GM12878 (cell line): ENCODE measurements at regions not wholly inside any gene's neighbourhood (a gene's known extent, or its start where the extent isn't known, plus 50 kb on each side); places are given as distances from the start of the nearest gene placed in this dataset.

Experiments used
- ATAC-seq: fragments of 200-7000 bp; cut with Tn5 transposase; 3 replicates; pipeline ENCODE4 v1.9.1; 2020; ENCODE audit warnings: mild to moderate bottlenecking, moderate library complexity
- BruUV-seq: library from RNA; stranded (reverse); fragments of 400-500 nt; replicated peaks from 2 replicates; lab custom pipeline; 2021; lab: Mats Ljungman, UMichigan
- CTCF ChIA-PET: fragments of 300-600 bp; sonication (Branson Sonifier 250); formaldehyde crosslinking; extraction: SDS; loops from one replicate; lab custom pipeline; 2021; ENCODE audit warnings: inconsistent platforms; lab: Yijun Ruan, JAX
- POLR2A ChIA-PET: fragments of 350-600 bp; formaldehyde crosslinking; extraction: SDS; loops from one replicate; lab custom pipeline; 2021; ENCODE audit warnings: inconsistent platforms; lab: Charles Lee
- RAD21 ChIA-PET: fragments of 300-600 bp; sonication (Branson Sonifier 250); formaldehyde crosslinking; loops from one replicate; lab custom pipeline; 2023; ENCODE audit warnings: antibody characterized with exemption; ENCODE audit not compliant: unreplicated experiment; lab: Charles Lee
- SMC1A ChIA-PET: fragments of 300-600 bp; sonication (Branson Sonifier 250); formaldehyde crosslinking; loops from one replicate; lab custom pipeline; 2023; ENCODE audit not compliant: unreplicated experiment, uncharacterized antibody; lab: Charles Lee
- DNase-seq: peaks from one replicate; pipeline ENCODE4 v3.0.0-alpha.2; 2011; ENCODE audit warnings: low read depth, low spot score
- FAIRE-seq: peaks from 3 replicates; lab custom pipeline; 2011; peaks lifted over from hg19 to GRCh38; lab: Jason Lieb, UNC
- H2AFZ ChIP-seq: 2 replicates; pipeline ENCODE4 v1.6.0; 2011; ENCODE audit warnings: low read depth, low read length, control low read depth; ENCODE audit not compliant: control insufficient read depth
- H3K27ac ChIP-seq: 2 replicates; pipeline ENCODE4 v1.5.1; 2011; ENCODE audit warnings: control low read depth; ENCODE audit not compliant: control insufficient read depth, insufficient read depth
- H3K27me3 ChIP-seq, 2 experiments: replicated peaks in 1 of 2; 2 replicates each; pipeline versions ENCODE4 v1.6.0 to v1.6.1; 2011; ENCODE audit warnings: low read length in 1 of 2; ENCODE audit not compliant: control insufficient read depth in 2 of 2, insufficient read depth in 2 of 2
- H3K36me3 ChIP-seq, 2 experiments: 2 replicates each; pipeline ENCODE4 v1.5.1; 2011; ENCODE audit warnings: low read length in 1 of 2; ENCODE audit not compliant: control insufficient read depth in 2 of 2, insufficient read depth in 2 of 2
- H3K4me1 ChIP-seq: 2 replicates; pipeline ENCODE4 v1.6.1; 2011; ENCODE audit warnings: mild to moderate bottlenecking, low read length, moderate library complexity, mixed read lengths; ENCODE audit not compliant: control insufficient read depth, insufficient read depth
- H3K4me2 ChIP-seq: 2 replicates; pipeline ENCODE4 v1.6.0; 2011; ENCODE audit warnings: control low read depth; ENCODE audit not compliant: control insufficient read depth, insufficient read depth
- H3K4me3 ChIP-seq: fragments of 200-600 bp; sonication (generic); 2 replicates; pipeline ENCODE4 v1.5.1; 2016
- H3K79me2 ChIP-seq: 2 replicates; pipeline ENCODE4 v1.6.0; 2011; ENCODE audit warnings: low read length; ENCODE audit not compliant: control insufficient read depth, insufficient read depth
- H3K9ac ChIP-seq: 2 replicates; pipeline ENCODE4 v1.8.0; 2011; ENCODE audit warnings: low read length, control low read depth, mixed read lengths; ENCODE audit not compliant: control insufficient read depth, insufficient read depth
- H3K9me3 ChIP-seq: replicated peaks from 3 replicates; pipeline ENCODE4 v1.5.1; 2011; ENCODE audit warnings: mild to moderate bottlenecking, low read length; ENCODE audit not compliant: control insufficient read depth, insufficient read depth
- H4K20me1 ChIP-seq: 2 replicates; pipeline ENCODE4 v1.6.0; 2011; ENCODE audit not compliant: control insufficient read depth, insufficient read depth
- CBX5 ChIP-seq: sonication (generic); IDR thresholded peaks from 2 replicates; pipeline ENCODE4 v1.6.1; 2016; ENCODE audit warnings: low read depth, moderate library complexity, mild to moderate bottlenecking, inconsistent platforms
- CHD1 ChIP-seq: IDR thresholded peaks from 2 replicates; pipeline ENCODE4 v1.6.1; 2012; ENCODE audit warnings: low read depth, low read length, improper control_type of control experiment
- EED ChIP-seq: sonication (generic); IDR thresholded peaks from 2 replicates; pipeline ENCODE4 v1.6.1; 2016; ENCODE audit warnings: antibody characterized with exemption, low read depth
- IKZF1 ChIP-seq: fragments of 450-650 bp; conservative IDR thresholded peaks from 2 replicates; pipeline ENCODE4 v1.6.1; 2017; ENCODE audit warnings: antibody characterized with exemption, mild to moderate bottlenecking
- MTA3 ChIP-seq: IDR thresholded peaks from 2 replicates; pipeline ENCODE4 v1.6.1; 2012; ENCODE audit warnings: low read length, inconsistent platforms, borderline replicate concordance
- MYC ChIP-seq: IDR thresholded peaks from 2 replicates; pipeline ENCODE4 v1.6.1; 2011; ENCODE audit warnings: mild to moderate bottlenecking, low read length, moderate library complexity, inconsistent platforms; ENCODE audit not compliant: insufficient read depth, insufficient replicate concordance, insufficient read length, severe bottlenecking
- NFXL1 ChIP-seq: fragments of 450-650 bp; IDR thresholded peaks from 2 replicates; pipeline ENCODE4 v1.6.1; 2017; ENCODE audit warnings: antibody characterized with exemption, mild to moderate bottlenecking, borderline replicate concordance
- RUNX3 ChIP-seq: IDR thresholded peaks from 2 replicates; pipeline ENCODE4 v1.6.1; 2012; ENCODE audit warnings: low read length, inconsistent platforms
- SIX5 ChIP-seq: IDR thresholded peaks from 2 replicates; pipeline ENCODE4 v1.6.1; 2011; ENCODE audit warnings: mild to moderate bottlenecking, low read depth, low read length, moderate library complexity; ENCODE audit not compliant: severe bottlenecking
- SMC3 ChIP-seq: IDR thresholded peaks from 2 replicates; pipeline ENCODE4 v1.6.1; 2011; ENCODE audit warnings: low read length, improper control_type of control experiment, borderline replicate concordance
- YY1 ChIP-seq: IDR thresholded peaks from 2 replicates; pipeline ENCODE4 v1.6.1; 2011; ENCODE audit warnings: low read depth, mild to moderate bottlenecking, low read length
- ZNF622 ChIP-seq: fragments of 450-650 bp; IDR thresholded peaks from 2 replicates; pipeline ENCODE4 v1.6.1; 2017; ENCODE audit warnings: mild to moderate bottlenecking, inconsistent platforms
- WGBS: methylation state at CpG from one replicate; pipeline ENCODE4 v1.1.6; 2016; ENCODE audit warnings: low lambda C conversion rate; ENCODE audit not compliant: insufficient replicate concordance, insufficient coverage; ENCODE audit errors: missing lambda C conversion rate; 5-methylcytosine and 5-hydroxymethylcytosine counted together
- in situ Hi-C: fragments of 300-500 bp; cut with MboI; formaldehyde crosslinking; loops from 9 replicates; pipeline ENCODE4 v1.14.3; 2018; ENCODE audit warnings: mixed read lengths
- intact Hi-C: fragments of 100-400 bp; cut with micrococcal nuclease; formaldehyde crosslinking; loops from one replicate; pipeline ENCODE4 v1.14.2; 2022; ENCODE audit not compliant: unreplicated experiment
- TF ChIP-seq, protein P1 (sequence below): fragments of 450-650 bp; IDR thresholded peaks from 2 replicates; pipeline ENCODE4 v1.6.1; 2017; ENCODE audit warnings: low read depth, mild to moderate bottlenecking, moderate library complexity
- TF ChIP-seq, protein P2 (sequence below): fragments of 450-650 bp; IDR thresholded peaks from 2 replicates; pipeline ENCODE4 v1.6.1; 2017; ENCODE audit warnings: borderline replicate concordance
- TF ChIP-seq, protein P3 (sequence below): fragments of 450-650 bp; IDR thresholded peaks from 2 replicates; pipeline ENCODE4 v1.6.1; 2014; ENCODE audit warnings: mild to moderate bottlenecking

DNA sequence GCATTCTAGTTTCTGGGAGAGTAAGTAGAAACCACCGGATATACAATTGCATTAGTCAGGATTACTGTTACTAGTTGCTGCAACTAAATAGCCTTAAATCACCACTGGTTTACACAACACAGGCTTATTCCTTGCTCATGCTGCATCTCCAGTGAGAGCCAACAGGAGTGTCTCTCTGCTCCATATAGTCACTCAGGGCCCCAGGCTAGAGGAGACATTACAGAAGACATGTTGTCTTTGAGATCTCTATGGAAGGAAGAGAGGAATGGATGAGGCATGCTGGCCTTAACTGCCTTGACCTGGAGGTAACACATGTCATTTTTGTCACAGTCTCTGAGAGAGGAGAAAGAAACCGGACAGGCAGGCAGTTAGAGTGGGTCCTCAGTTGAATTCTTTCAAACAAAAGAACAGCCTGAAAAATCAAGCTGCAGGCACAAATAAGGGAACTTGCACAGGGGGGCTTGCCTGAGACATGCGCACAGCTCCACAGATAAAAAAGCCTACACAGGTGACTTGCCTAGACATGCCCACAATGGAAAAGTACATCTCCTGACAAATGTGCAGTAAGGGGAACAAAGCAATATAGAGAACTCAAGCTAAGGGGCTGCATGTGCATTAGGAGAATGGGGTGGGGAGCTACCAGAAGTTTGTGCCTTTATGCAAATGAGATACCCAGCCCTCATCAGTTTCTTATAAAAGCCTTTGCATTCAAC lies 348.0 kb downstream of the TYW1 start:
- peak overlapping the region; percentile 9; the same call in 1 of the 2 replicates for H3K27ac ChIP-seq
- no peak for DNase-seq
- no peaks in the 10 kb centered on the region for H3K79me2 ChIP-seq
- CTCF ChIA-PET, result no interaction called here
- no peaks in the 10 kb centered on the region for H3K27me3 ChIP-seq
- peaks cover 4% of the 10 kb centered on the region; the same call in 2 of the 3 replicates for H3K9me3 ChIP-seq
- ATAC-seq, result no peak
- H3K4me3 ChIP-seq, result no peak overlapping the region
- in situ Hi-C loops, result no loop called here
- POLR2A ChIA-PET, result no interaction called here
- 96% methylated on average over 3 of the region's 3 CpGs for WGBS
- no peak overlapping the region for H3K9ac ChIP-seq
- no peaks in the 10 kb centered on the region for H4K20me1 ChIP-seq
- TF ChIP-seq CBX5 (peak; percentile 62; the same call in 1 of the 2 replicates), CHD1 (no peak), SIX5 (no peak), MTA3 (no peak), EED (no peak)
- intact Hi-C loops, result no loop called here
- BruUV-seq, result no TSS peak
- no peak overlapping the region for H2AFZ ChIP-seq
- SMC1A ChIA-PET, result no interaction called here
- H3K4me1 ChIP-seq, result no peaks in the 10 kb centered on the region
- H3K36me3 ChIP-seq, result peaks cover 0 to 3% of the 10 kb centered on the region in 2 experiments; a peak in 2 of 4 replicates
- no peak for FAIRE-seq
- no peak overlapping the region for H3K4me2 ChIP-seq
- RAD21 ChIA-PET, result no interaction called here

DNA sequence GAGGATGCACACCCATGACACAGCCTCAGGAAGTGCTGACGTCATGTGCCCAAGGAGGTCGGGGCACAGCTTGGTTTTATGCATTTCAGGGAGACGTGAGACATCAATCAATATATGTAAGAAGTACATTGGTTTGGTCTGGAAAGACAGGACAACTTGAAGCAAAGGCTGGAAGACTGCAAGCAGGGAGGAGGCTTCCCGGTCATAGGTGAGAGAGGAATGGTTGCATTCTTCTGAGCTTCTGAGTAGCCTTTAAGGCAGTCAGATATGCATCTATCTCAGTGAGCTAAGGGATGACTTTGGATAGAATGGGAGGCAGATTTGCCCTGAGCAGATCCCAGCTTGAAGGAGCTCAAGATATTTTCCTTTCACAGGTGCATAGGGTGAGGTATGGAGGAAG lies 349.5 kb downstream of the TYW1 start:
- DNase-seq (no peak), FAIRE-seq (no peak), ATAC-seq (no peak)
- RAD21 ChIA-PET, result no interaction called here
- Histone ChIP-seq H3K9ac (no peak overlapping the region), H3K79me2 (no peaks in the 10 kb centered on the region), H3K4me1 (no peaks in the 10 kb centered on the region), H3K36me3 (peaks cover 0 to 3% of the 10 kb centered on the region in 2 experiments; a peak in 2 of 4 replicates), H3K27ac (no peak overlapping the region), H3K4me2 (no peak overlapping the region), H3K4me3 (no peak overlapping the region), H3K9me3 (peaks cover 4% of the 10 kb centered on the region; the same call in 2 of the 3 replicates), H2AFZ (no peak overlapping the region), H3K27me3 (no peaks in the 10 kb centered on the region), H4K20me1 (no peaks in the 10 kb centered on the region)
- TF ChIP-seq YY1 (no peak), RUNX3 (no peak), IKZF1 (no peak), NFXL1 (no peak), ZNF622 (no peak), SMC3 (no peak), MYC (no peak)
- TF ChIP-seq, protein P1, sequence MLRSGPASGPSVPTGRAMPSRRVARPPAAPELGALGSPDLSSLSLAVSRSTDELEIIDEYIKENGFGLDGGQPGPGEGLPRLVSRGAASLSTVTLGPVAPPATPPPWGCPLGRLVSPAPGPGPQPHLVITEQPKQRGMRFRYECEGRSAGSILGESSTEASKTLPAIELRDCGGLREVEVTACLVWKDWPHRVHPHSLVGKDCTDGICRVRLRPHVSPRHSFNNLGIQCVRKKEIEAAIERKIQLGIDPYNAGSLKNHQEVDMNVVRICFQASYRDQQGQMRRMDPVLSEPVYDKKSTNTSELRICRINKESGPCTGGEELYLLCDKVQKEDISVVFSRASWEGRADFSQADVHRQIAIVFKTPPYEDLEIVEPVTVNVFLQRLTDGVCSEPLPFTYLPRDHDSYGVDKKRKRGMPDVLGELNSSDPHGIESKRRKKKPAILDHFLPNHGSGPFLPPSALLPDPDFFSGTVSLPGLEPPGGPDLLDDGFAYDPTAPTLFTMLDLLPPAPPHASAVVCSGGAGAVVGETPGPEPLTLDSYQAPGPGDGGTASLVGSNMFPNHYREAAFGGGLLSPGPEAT, result no peak
- TF ChIP-seq, protein P2, sequence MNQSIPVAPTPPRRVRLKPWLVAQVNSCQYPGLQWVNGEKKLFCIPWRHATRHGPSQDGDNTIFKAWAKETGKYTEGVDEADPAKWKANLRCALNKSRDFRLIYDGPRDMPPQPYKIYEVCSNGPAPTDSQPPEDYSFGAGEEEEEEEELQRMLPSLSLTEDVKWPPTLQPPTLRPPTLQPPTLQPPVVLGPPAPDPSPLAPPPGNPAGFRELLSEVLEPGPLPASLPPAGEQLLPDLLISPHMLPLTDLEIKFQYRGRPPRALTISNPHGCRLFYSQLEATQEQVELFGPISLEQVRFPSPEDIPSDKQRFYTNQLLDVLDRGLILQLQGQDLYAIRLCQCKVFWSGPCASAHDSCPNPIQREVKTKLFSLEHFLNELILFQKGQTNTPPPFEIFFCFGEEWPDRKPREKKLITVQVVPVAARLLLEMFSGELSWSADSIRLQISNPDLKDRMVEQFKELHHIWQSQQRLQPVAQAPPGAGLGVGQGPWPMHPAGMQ, result no peak
- TF ChIP-seq, protein P3, sequence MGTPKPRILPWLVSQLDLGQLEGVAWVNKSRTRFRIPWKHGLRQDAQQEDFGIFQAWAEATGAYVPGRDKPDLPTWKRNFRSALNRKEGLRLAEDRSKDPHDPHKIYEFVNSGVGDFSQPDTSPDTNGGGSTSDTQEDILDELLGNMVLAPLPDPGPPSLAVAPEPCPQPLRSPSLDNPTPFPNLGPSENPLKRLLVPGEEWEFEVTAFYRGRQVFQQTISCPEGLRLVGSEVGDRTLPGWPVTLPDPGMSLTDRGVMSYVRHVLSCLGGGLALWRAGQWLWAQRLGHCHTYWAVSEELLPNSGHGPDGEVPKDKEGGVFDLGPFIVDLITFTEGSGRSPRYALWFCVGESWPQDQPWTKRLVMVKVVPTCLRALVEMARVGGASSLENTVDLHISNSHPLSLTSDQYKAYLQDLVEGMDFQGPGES, result no peak
- intact Hi-C loops (no loop called here), in situ Hi-C loops (no loop called here)
- no TSS peak for BruUV-seq
- POLR2A ChIA-PET, result no interaction called here
- SMC1A ChIA-PET, result interaction anchor here (0.6 kb wide), 1 partner anchor 1933 kb away, joined by 3 read pairs; no protein-coding TSS in a partner anchor
- CTCF ChIA-PET, result no interaction called here
- 61% methylated on average over 4 of the region's 4 CpGs for WGBS
